ENCODE measurements at regions not wholly inside any gene's neighbourhood (a gene's known extent, or its start where the extent isn't known, plus 50 kb on each side); places are given as distances from the start of the nearest gene placed in this dataset.

- Mint-ChIP-seq H3K36me3 (ENCODE audit: insufficient read depth in 2 of 2) (no peaks in the 10 kb centered on the region), H3K27ac (no peak overlapping the region), H3K4me3 (no peak overlapping the region), H3K9me3 (peaks cover 1 to 3% of the 10 kb centered on the region in 2 donors), H3K27me3 (ENCODE audit: low read depth) (no peaks in the 10 kb centered on the region), H3K4me1 (ENCODE audit: low read depth) (no peaks in the 10 kb centered on the region)
- DNase-seq (no peak), ATAC-seq (replicated peaks in 1 of 2) (no peak)
Measured at GRCh38 chr4:165720411-165721082, 152.5 kb upstream of the TLL1 start.

- Mint-ChIP-seq H3K36me3 (ENCODE audit: insufficient read depth in 2 of 2) (no peaks in the 10 kb centered on the region), H3K27me3 (ENCODE audit: low read depth) (no peaks in the 10 kb centered on the region)
Measured at GRCh38 chr4:165721815-165722214, 151.2 kb upstream of the TLL1 start.

GRCh38 chr4:165723051-165723795 lies 149.8 kb upstream of the TLL1 start:
- H3K9me3 Mint-ChIP-seq: peaks cover 1 to 3% of the 10 kb centered on the region in 2 donors
- H3K36me3 Mint-ChIP-seq (ENCODE audit: insufficient read depth in 2 of 2): no peaks in the 10 kb centered on the region
- H3K4me1 Mint-ChIP-seq (ENCODE audit: low read depth): no peaks in the 10 kb centered on the region
- H3K4me3 Mint-ChIP-seq: no peak overlapping the region
- H3K27me3 Mint-ChIP-seq (ENCODE audit: low read depth): no peaks in the 10 kb centered on the region
- ATAC-seq (replicated peaks in 1 of 2) (no peak), DNase-seq (no peak)
- H3K27ac Mint-ChIP-seq: no peak overlapping the region

More at GRCh38 chr4:165721815-165722214, 151.2 kb upstream of the TLL1 start:
- Mint-ChIP-seq H3K4me3 (no peak overlapping the region), H3K9me3 (peaks cover 1 to 3% of the 10 kb centered on the region in 2 donors), H3K27ac (no peak overlapping the region), H3K4me1 (ENCODE audit: low read depth) (no peaks in the 10 kb centered on the region)
- DNase-seq (no peak), ATAC-seq (replicated peaks in 1 of 2) (no peak)

- Mint-ChIP-seq H3K9me3 (peaks cover 1 to 3% of the 10 kb centered on the region in 2 donors), H3K27ac (no peak overlapping the region), H3K4me1 (ENCODE audit: low read depth) (no peaks in the 10 kb centered on the region), H3K36me3 (ENCODE audit: insufficient read depth in 2 of 2) (no peaks in the 10 kb centered on the region), H3K27me3 (ENCODE audit: low read depth) (no peaks in the 10 kb centered on the region), H3K4me3 (no peak overlapping the region)
- no peak for DNase-seq
- no peak for ATAC-seq (replicated peaks in 1 of 2)
Measured at GRCh38 chr4:165724786-165725185, 148.3 kb upstream of the TLL1 start.

GRCh38 chr4:165725352-165725751 lies 147.7 kb upstream of the TLL1 start:
- H3K27ac Mint-ChIP-seq: no peak overlapping the region

GRCh38 chr4:165726831-165727230 lies 146.2 kb upstream of the TLL1 start:
- no peak overlapping the region for H3K4me3 Mint-ChIP-seq
- no peaks in the 10 kb centered on the region for H3K27me3 Mint-ChIP-seq (ENCODE audit: low read depth)
- DNase-seq (no peak), ATAC-seq (replicated peaks in 1 of 2) (no peak)
- H3K4me1 Mint-ChIP-seq (ENCODE audit: low read depth): no peaks in the 10 kb centered on the region
- peaks cover 4 to 5% of the 10 kb centered on the region in 2 donors for H3K9me3 Mint-ChIP-seq
- H3K36me3 Mint-ChIP-seq (ENCODE audit: insufficient read depth in 2 of 2): no peaks in the 10 kb centered on the region
- no peak overlapping the region for H3K27ac Mint-ChIP-seq

More at GRCh38 chr4:165725352-165725751, 147.7 kb upstream of the TLL1 start:
- H3K27me3 Mint-ChIP-seq (ENCODE audit: low read depth): no peaks in the 10 kb centered on the region
- no peak for ATAC-seq (replicated peaks in 1 of 2)
- no peaks in the 10 kb centered on the region for H3K36me3 Mint-ChIP-seq (ENCODE audit: insufficient read depth in 2 of 2)
- no peak for DNase-seq
- H3K4me1 Mint-ChIP-seq (ENCODE audit: low read depth): no peaks in the 10 kb centered on the region
- H3K4me3 Mint-ChIP-seq: no peak overlapping the region
- H3K9me3 Mint-ChIP-seq: peaks cover 1 to 3% of the 10 kb centered on the region in 2 donors

- DNase-seq (no peak), ATAC-seq (replicated peaks in 1 of 2) (no peak)
- Mint-ChIP-seq H3K27me3 (ENCODE audit: low read depth) (no peaks in the 10 kb centered on the region), H3K4me1 (ENCODE audit: low read depth) (no peaks in the 10 kb centered on the region), H3K36me3 (ENCODE audit: insufficient read depth in 2 of 2) (no peaks in the 10 kb centered on the region), H3K27ac (no peak overlapping the region), H3K4me3 (no peak overlapping the region), H3K9me3 (peaks cover 3 to 5% of the 10 kb centered on the region in 2 donors)
Measured at GRCh38 chr4:165737309-165737972, 135.6 kb upstream of the TLL1 start.

GRCh38 chr4:165738571-165738970 lies 134.5 kb upstream of the TLL1 start:
- Mint-ChIP-seq H3K4me1 (ENCODE audit: low read depth) (no peaks in the 10 kb centered on the region), H3K9me3 (peaks cover 3 to 5% of the 10 kb centered on the region in 2 donors), H3K27ac (no peak overlapping the region), H3K36me3 (ENCODE audit: insufficient read depth in 2 of 2) (no peaks in the 10 kb centered on the region), H3K4me3 (no peak overlapping the region), H3K27me3 (ENCODE audit: low read depth) (no peaks in the 10 kb centered on the region)
- ATAC-seq (replicated peaks in 1 of 2) (no peak), DNase-seq (no peak)

- Mint-ChIP-seq H3K4me1 (ENCODE audit: low read depth) (no peaks in the 10 kb centered on the region), H3K27ac (no peak overlapping the region), H3K9me3 (peaks cover 3% of the 10 kb centered on the region in 2 donors)
Measured at GRCh38 chr4:165740911-165741310, 132.1 kb upstream of the TLL1 start.

GRCh38 chr4:165743422-165743821 lies 129.6 kb upstream of the TLL1 start:
- no peak overlapping the region for H3K27ac Mint-ChIP-seq
- H3K36me3 Mint-ChIP-seq (ENCODE audit: insufficient read depth in 2 of 2): no peaks in the 10 kb centered on the region
- H3K4me3 Mint-ChIP-seq: no peak overlapping the region
- no peaks in the 10 kb centered on the region for H3K4me1 Mint-ChIP-seq (ENCODE audit: low read depth)
- H3K27me3 Mint-ChIP-seq (ENCODE audit: low read depth): no peaks in the 10 kb centered on the region
- ATAC-seq (replicated peaks in 1 of 2) (no peak), DNase-seq (no peak)
- H3K9me3 Mint-ChIP-seq: no peaks in the 10 kb centered on the region

More at GRCh38 chr4:165740911-165741310, 132.1 kb upstream of the TLL1 start:
- no peaks in the 10 kb centered on the region for H3K27me3 Mint-ChIP-seq (ENCODE audit: low read depth)
- no peak overlapping the region for H3K4me3 Mint-ChIP-seq
- no peak for ATAC-seq (replicated peaks in 1 of 2)
- no peaks in the 10 kb centered on the region for H3K36me3 Mint-ChIP-seq (ENCODE audit: insufficient read depth in 2 of 2)
- DNase-seq: no peak

- H3K4me1 Mint-ChIP-seq (ENCODE audit: low read depth): no peaks in the 10 kb centered on the region
- H3K9me3 Mint-ChIP-seq: no peaks in the 10 kb centered on the region
- H3K27ac Mint-ChIP-seq: no peak overlapping the region
- no peak overlapping the region for H3K4me3 Mint-ChIP-seq
- no peak for DNase-seq
- no peaks in the 10 kb centered on the region for H3K27me3 Mint-ChIP-seq (ENCODE audit: low read depth)
- H3K36me3 Mint-ChIP-seq (ENCODE audit: insufficient read depth in 2 of 2): no peaks in the 10 kb centered on the region
- ATAC-seq (replicated peaks in 1 of 2): no peak
Measured at GRCh38 chr4:165744370-165744769, 128.7 kb upstream of the TLL1 start.

GRCh38 chr4:165748321-165748720 lies 124.7 kb upstream of the TLL1 start:
- H3K27ac Mint-ChIP-seq: no peak overlapping the region
- H3K4me1 Mint-ChIP-seq (ENCODE audit: low read depth): no peaks in the 10 kb centered on the region
- H3K27me3 Mint-ChIP-seq (ENCODE audit: low read depth): no peaks in the 10 kb centered on the region
- ATAC-seq (replicated peaks in 1 of 2) (no peak), DNase-seq (no peak)
- no peak overlapping the region for H3K4me3 Mint-ChIP-seq
- peaks cover 0 to 7% of the 10 kb centered on the region in 2 donors for H3K9me3 Mint-ChIP-seq
- no peaks in the 10 kb centered on the region for H3K36me3 Mint-ChIP-seq (ENCODE audit: insufficient read depth in 2 of 2)

- H3K27me3 Mint-ChIP-seq (ENCODE audit: low read depth): no peaks in the 10 kb centered on the region
- H3K9me3 Mint-ChIP-seq: peaks cover 2 to 7% of the 10 kb centered on the region in 2 donors
- ATAC-seq (replicated peaks in 1 of 2) (no peak), DNase-seq (no peak)
- no peaks in the 10 kb centered on the region for H3K4me1 Mint-ChIP-seq (ENCODE audit: low read depth)
- H3K27ac Mint-ChIP-seq: no peak overlapping the region
- H3K4me3 Mint-ChIP-seq: no peak overlapping the region
- no peaks in the 10 kb centered on the region for H3K36me3 Mint-ChIP-seq (ENCODE audit: insufficient read depth in 2 of 2)
Measured at GRCh38 chr4:165751882-165752281, 121.2 kb upstream of the TLL1 start.

Data from activated T-cell treated with anti-CD3 and anti-CD28 coated beads, Interleukin-2, amount 50 U/mL, for 72 hours (primary cell).